Neural progenitor cell (in vitro differentiated cells): ENCODE measurements at regions not wholly inside any gene's neighbourhood (a gene's known extent, or its start where the extent isn't known, plus 50 kb on each side); places are given as distances from the start of the nearest gene placed in this dataset.

Experiments
- DNase-seq: peaks from one replicate; pipeline ENCODE4 v3.0.0-alpha.2; 2016; ENCODE audit warnings: low spot score
- H2AFZ ChIP-seq: fragments of 200-600 bp; sonication (generic); replicated peaks from 2 replicates; pipeline ENCODE4 v1.6.1; 2016; ENCODE audit warnings: antibody characterized with exemption
- H3F3A ChIP-seq: fragments of 200-600 bp; sonication (generic); 2 replicates; pipeline ENCODE4 v1.6.1; 2016; ENCODE audit warnings: antibody characterized with exemption, low read depth
- H3K27ac ChIP-seq: fragments of 200-600 bp; sonication (generic); 2 replicates; pipeline ENCODE4 v1.5.1; 2016; ENCODE audit warnings: mild to moderate bottlenecking
- H3K27me3 ChIP-seq: fragments of 200-600 bp; sonication (generic); 2 replicates; pipeline ENCODE4 v1.6.1; 2016; ENCODE audit warnings: mild to moderate bottlenecking, moderate library complexity
- H3K36me3 ChIP-seq: fragments of 200-600 bp; sonication (generic); 2 replicates; pipeline ENCODE4 v1.5.1; 2016
- H3K4me1 ChIP-seq: fragments of 200-600 bp; sonication (generic); 2 replicates; pipeline ENCODE4 v1.6.1; 2016; ENCODE audit warnings: mixed run types
- H3K4me2 ChIP-seq: fragments of 200-600 bp; sonication (generic); 2 replicates; pipeline ENCODE4 v1.6.1; 2016
- H3K4me3 ChIP-seq: fragments of 200-600 bp; sonication (generic); 2 replicates; pipeline ENCODE4 v1.5.1; 2016
- H3K79me2 ChIP-seq: fragments of 200-600 bp; sonication (generic); 2 replicates; pipeline ENCODE4 v1.6.1; 2016; ENCODE audit warnings: low read depth
- H3K9ac ChIP-seq: fragments of 200-600 bp; sonication (generic); 2 replicates; pipeline ENCODE4 v1.6.1; 2016
- H3K9me3 ChIP-seq: fragments of 200-600 bp; sonication (generic); 2 replicates; pipeline ENCODE4 v1.5.1; 2016; ENCODE audit warnings: low read depth
- H4K20me1 ChIP-seq: fragments of 200-600 bp; sonication (generic); 2 replicates; pipeline ENCODE4 v1.6.1; 2016; ENCODE audit warnings: low read depth
- H3K27ac Mint-ChIP-seq: 3 replicates; pipeline ENCODE4 v1.8.0; 2021; ENCODE audit warnings: mixed read lengths
- H3K27me3 Mint-ChIP-seq: 2 replicates; pipeline ENCODE4 v1.8.0; 2022; ENCODE audit warnings: low read depth, mild to moderate bottlenecking, inconsistent platforms, moderate library complexity, mixed read lengths; ENCODE audit not compliant: insufficient read depth
- H3K36me3 Mint-ChIP-seq: 3 replicates; pipeline ENCODE4 v1.8.0; 2021; ENCODE audit warnings: mixed read lengths
- H3K4me1 Mint-ChIP-seq: 3 replicates; pipeline ENCODE4 v1.8.0; 2021; ENCODE audit warnings: mixed read lengths
- H3K4me3 Mint-ChIP-seq: 3 replicates; pipeline ENCODE4 v1.8.0; 2021; ENCODE audit warnings: mild to moderate bottlenecking, moderate library complexity, mixed read lengths
- H3K9me3 Mint-ChIP-seq: 3 replicates; pipeline ENCODE4 v1.8.0; 2020; ENCODE audit warnings: mixed read lengths
- EZH2 ChIP-seq: fragments of 200-600 bp; sonication (generic); IDR thresholded peaks from 2 replicates; pipeline ENCODE4 v1.6.1; 2017; ENCODE audit warnings: antibody characterized with exemption, mild to moderate bottlenecking, moderate library complexity
- EZH2phosphoT487 ChIP-seq: fragments of 200-600 bp; sonication (generic); IDR thresholded peaks from 2 replicates; pipeline ENCODE4 v1.6.1; 2017; ENCODE audit warnings: antibody characterized with exemption
- TF ChIP-seq, protein P1 (sequence below): fragments of 200-600 bp; sonication (generic); IDR thresholded peaks from 2 replicates; pipeline ENCODE4 v1.5.1; 2017; ENCODE audit warnings: antibody characterized with exemption, mild to moderate bottlenecking

DNA sequence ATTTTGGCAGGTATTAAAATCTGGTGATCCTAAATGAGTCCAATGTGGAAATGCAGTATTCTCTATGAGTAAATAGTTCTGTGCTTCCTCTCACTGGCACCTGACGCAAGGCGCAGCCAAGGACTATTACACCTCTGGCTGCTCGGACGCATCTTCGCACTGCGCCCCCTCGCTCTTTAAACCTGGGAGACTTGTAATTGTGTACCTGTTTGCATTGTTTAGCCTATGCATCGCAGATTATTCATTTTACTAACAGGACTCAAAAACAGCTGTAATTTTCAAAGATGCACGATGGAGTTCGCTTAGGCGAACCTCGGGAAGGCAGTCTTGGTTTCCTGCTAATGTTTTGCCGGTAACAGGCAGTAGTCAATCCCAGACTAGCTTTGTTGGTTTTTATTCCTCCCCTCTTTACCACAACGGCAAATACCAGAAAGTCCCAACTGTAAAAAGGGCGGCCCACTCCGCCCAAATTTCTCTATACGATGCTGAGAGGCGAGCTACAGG lies 113.2 kb downstream of the KCNRG start:
- Histone ChIP-seq H3K27ac (no peak overlapping the region), H3K9me3 (no peaks in the 10 kb centered on the region), H3K79me2 (no peaks in the 10 kb centered on the region), H2AFZ (no peak overlapping the region), H3K4me3 (peak overlapping the region; percentile 78), H3F3A (peaks cover 55% of the 10 kb centered on the region), H3K4me2 (peak overlapping the region; percentile 97), H4K20me1 (peaks cover 92% of the 10 kb centered on the region), H3K36me3 (no peaks in the 10 kb centered on the region), H3K9ac (no peak overlapping the region), H3K4me1 (peaks cover 52% of the 10 kb centered on the region), H3K27me3 (peaks cover 98% of the 10 kb centered on the region)
- TF ChIP-seq EZH2phosphoT487 (no peak), EZH2 (peak; percentile 67)
- TF ChIP-seq, protein P1, sequence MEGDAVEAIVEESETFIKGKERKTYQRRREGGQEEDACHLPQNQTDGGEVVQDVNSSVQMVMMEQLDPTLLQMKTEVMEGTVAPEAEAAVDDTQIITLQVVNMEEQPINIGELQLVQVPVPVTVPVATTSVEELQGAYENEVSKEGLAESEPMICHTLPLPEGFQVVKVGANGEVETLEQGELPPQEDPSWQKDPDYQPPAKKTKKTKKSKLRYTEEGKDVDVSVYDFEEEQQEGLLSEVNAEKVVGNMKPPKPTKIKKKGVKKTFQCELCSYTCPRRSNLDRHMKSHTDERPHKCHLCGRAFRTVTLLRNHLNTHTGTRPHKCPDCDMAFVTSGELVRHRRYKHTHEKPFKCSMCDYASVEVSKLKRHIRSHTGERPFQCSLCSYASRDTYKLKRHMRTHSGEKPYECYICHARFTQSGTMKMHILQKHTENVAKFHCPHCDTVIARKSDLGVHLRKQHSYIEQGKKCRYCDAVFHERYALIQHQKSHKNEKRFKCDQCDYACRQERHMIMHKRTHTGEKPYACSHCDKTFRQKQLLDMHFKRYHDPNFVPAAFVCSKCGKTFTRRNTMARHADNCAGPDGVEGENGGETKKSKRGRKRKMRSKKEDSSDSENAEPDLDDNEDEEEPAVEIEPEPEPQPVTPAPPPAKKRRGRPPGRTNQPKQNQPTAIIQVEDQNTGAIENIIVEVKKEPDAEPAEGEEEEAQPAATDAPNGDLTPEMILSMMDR = no peak
- Mint-ChIP-seq H3K36me3 (no peaks in the 10 kb centered on the region), H3K4me3 (peak overlapping the region; percentile 85), H3K4me1 (peaks cover 64% of the 10 kb centered on the region), H3K27ac (no peak overlapping the region), H3K27me3 (peaks cover 66% of the 10 kb centered on the region), H3K9me3 (peaks cover 3% of the 10 kb centered on the region)
- DNase-seq = peak; percentile 58

DNA sequence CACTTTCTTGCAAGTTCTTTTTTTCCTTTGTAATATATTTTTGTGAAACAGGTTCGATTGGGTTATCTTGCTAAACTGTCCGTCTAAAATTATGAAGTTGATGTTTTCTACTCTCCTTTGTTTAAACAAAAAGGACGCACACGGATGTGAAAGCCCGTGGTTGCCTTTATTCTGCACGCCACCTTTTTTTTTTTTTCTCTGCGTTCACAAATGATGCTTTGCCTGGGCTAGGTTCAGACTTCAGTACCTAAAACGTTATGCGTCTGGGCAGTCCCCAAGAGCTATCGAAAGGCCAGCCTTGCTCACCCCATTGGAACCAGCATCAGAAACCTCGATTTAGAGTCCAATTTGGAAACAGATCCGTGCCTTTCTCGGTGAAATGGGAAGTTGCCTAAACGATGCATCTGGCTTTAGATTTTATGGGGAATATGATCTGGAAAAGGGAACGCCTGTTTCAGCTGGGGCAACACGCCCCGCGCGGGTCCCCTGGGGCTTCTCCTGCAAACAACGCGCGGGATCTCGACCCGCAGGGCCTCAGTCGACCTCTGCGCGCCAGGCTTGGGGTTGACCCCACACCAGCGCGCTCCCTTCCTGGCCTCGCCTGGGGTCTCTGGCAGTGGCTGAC lies 113.9 kb downstream of the KCNRG start:
- H3K27ac Mint-ChIP-seq = no peak overlapping the region
- Histone ChIP-seq H3F3A (peaks cover 56% of the 10 kb centered on the region), H2AFZ (peak overlapping the region; percentile 58), H3K9ac (no peak overlapping the region), H3K9me3 (no peaks in the 10 kb centered on the region), H3K36me3 (no peaks in the 10 kb centered on the region), H3K4me3 (peak overlapping the region; percentile 44), H3K27me3 (peaks cover 98% of the 10 kb centered on the region), H4K20me1 (peaks cover 92% of the 10 kb centered on the region), H3K4me1 (peaks cover 51% of the 10 kb centered on the region), H3K27ac (no peak overlapping the region), H3K79me2 (no peaks in the 10 kb centered on the region), H3K4me2 (peak overlapping the region; percentile 83)
- DNase-seq = peak; percentile 51
- no peaks in the 10 kb centered on the region for H3K36me3 Mint-ChIP-seq
- H3K9me3 Mint-ChIP-seq = peaks cover 6% of the 10 kb centered on the region
- H3K4me3 Mint-ChIP-seq = peak overlapping the region; percentile 85
- H3K27me3 Mint-ChIP-seq = peaks cover 72% of the 10 kb centered on the region
- TF ChIP-seq, protein P1 = no peak
- TF ChIP-seq EZH2 = peak; percentile 23
- no peak for TF ChIP-seq EZH2phosphoT487
- peaks cover 67% of the 10 kb centered on the region for H3K4me1 Mint-ChIP-seq

DNA sequence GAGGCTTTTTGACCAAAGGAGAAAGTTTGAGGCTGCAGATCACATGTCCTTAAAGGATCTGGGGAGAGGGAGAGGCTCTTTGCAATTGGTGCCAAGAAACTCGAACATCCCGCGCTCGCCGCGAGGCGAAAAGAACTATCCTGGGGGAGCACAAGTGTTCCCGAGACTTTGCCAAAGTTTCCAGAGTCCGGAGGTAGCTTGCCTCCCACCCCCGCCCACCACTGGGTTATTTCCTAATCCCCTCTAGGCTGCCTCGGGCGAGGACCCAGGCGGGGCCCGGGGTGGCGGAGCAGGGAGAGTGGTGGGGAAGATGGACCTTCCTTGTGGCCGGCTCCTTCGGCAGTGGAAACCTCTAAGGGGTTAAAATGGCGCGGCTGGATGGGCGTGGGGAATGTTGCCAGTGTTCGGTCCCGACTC lies 114.5 kb downstream of the KCNRG start:
- no peak overlapping the region for H3K27ac ChIP-seq
- peaks cover 93% of the 10 kb centered on the region for H4K20me1 ChIP-seq
- Mint-ChIP-seq H3K27ac (no peak overlapping the region), H3K9me3 (peaks cover 6% of the 10 kb centered on the region), H3K4me3 (peak overlapping the region; percentile 85), H3K4me1 (peaks cover 73% of the 10 kb centered on the region), H3K36me3 (no peaks in the 10 kb centered on the region), H3K27me3 (peaks cover 77% of the 10 kb centered on the region)
- peak overlapping the region; percentile 44 for H3K4me3 ChIP-seq
- peaks cover 51% of the 10 kb centered on the region for H3K4me1 ChIP-seq
- DNase-seq = peak; percentile 76
- peak overlapping the region; percentile 83 for H3K4me2 ChIP-seq
- TF ChIP-seq EZH2phosphoT487 (no peak), EZH2 (peak; percentile 71)
- peak overlapping the region; percentile 58 for H2AFZ ChIP-seq
- H3K9me3 ChIP-seq = no peaks in the 10 kb centered on the region
- no peaks in the 10 kb centered on the region for H3K36me3 ChIP-seq
- H3F3A ChIP-seq = peaks cover 57% of the 10 kb centered on the region
- H3K79me2 ChIP-seq = no peaks in the 10 kb centered on the region
- peaks cover 100% of the 10 kb centered on the region for H3K27me3 ChIP-seq
- H3K9ac ChIP-seq = no peak overlapping the region
